ENCODE measurements at regions not wholly inside any gene's neighbourhood (a gene's known extent, or its start where the extent isn't known, plus 50 kb on each side); places are given as distances from the start of the nearest gene placed in this dataset.

DNA sequence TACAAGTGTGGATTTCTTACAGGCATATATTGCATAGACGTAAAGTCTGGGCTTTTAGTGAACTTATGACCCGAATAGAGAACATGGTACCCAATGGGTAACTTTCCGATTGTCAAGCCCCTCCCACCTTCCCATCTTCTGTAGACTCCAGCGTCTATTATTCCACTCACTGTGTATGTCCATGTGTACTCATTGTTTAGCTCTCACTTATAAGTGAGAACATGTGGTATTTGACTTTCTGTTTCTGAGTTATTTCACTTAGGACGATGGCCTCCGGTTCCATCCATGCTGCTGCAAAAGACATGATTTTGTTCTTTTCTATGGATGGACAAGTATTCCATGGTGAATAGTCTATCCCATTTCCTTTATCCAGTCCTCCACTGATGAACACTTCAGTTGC, 306.4 kb downstream of the CD83 start:
- Histone ChIP-seq H4K91ac (ENCODE audit: insufficient read length, low read depth, low read length) (no peak overlapping the region), H3K27me3 (ENCODE audit: insufficient read depth, low read length) (no peaks in the 10 kb centered on the region), H2AK5ac (ENCODE audit: insufficient read length, low read length) (no peak overlapping the region), H2BK120ac (ENCODE audit: low read depth, low read length, poor library complexity, severe bottlenecking) (no peak overlapping the region), H3K9ac (ENCODE audit: extremely low read depth, insufficient read length, low read length) (no peak overlapping the region), H3K4me2 (ENCODE audit: insufficient read depth, insufficient read length, low read length) (no peak overlapping the region), H3K56ac (ENCODE audit: insufficient read length, low read depth, low read length) (no peak overlapping the region), H4K20me1 (ENCODE audit: control insufficient read depth, insufficient read depth, insufficient read length) (no peaks in the 10 kb centered on the region), H3K23ac (ENCODE audit: insufficient read length, low read depth, low read length) (no peak overlapping the region), H3K14ac (ENCODE audit: insufficient read depth, low read length) (no peak overlapping the region), H3K4ac (ENCODE audit: low read depth, low read length) (no peak overlapping the region), H4K8ac (replicated peaks; ENCODE audit: insufficient read length, low read depth, low read length) (no peak overlapping the region), H2BK15ac (ENCODE audit: low read depth, low read length) (no peak overlapping the region), H2BK20ac (ENCODE audit: low read depth, low read length, poor library complexity, severe bottlenecking) (no peak overlapping the region), H3T11ph (ENCODE audit: low read length) (no peak overlapping the region), H3K79me2 (ENCODE audit: insufficient read depth, low read length) (no peaks in the 10 kb centered on the region), H2BK12ac (ENCODE audit: insufficient read length, low read depth, low read length) (no peak overlapping the region), H4K5ac (ENCODE audit: insufficient read length, low read depth, low read length) (no peak overlapping the region), H2AFZ (ENCODE audit: low read length) (no peak overlapping the region), H3K79me1 (ENCODE audit: insufficient read depth, low read depth, low read length, poor library complexity, severe bottlenecking) (no peaks in the 10 kb centered on the region), H2BK5ac (ENCODE audit: insufficient read length, low read length) (no peak overlapping the region), H3K9me3 (ENCODE audit: control insufficient read depth, low read depth, low read length) (no peaks in the 10 kb centered on the region), H3K23me2 (ENCODE audit: insufficient read length, low read depth, low read length, poor library complexity, severe bottlenecking) (no peaks in the 10 kb centered on the region), H3K18ac (ENCODE audit: insufficient read length, low read depth, low read length) (no peak overlapping the region), H3K27ac (ENCODE audit: insufficient read length, low read depth, low read length) (no peak overlapping the region), H3K4me1 (ENCODE audit: insufficient read depth, low read length) (no peaks in the 10 kb centered on the region)
- Mint-ChIP-seq H3K9me3 (no peaks in the 10 kb centered on the region), H3K36me3 (ENCODE audit: insufficient read depth in 1 of 3, low read depth in 3 of 3) (no peaks in the 10 kb centered on the region; a peak in 1 of 7 replicates), H3K4me3 (no peak overlapping the region), H3K27me3 (ENCODE audit: low read depth) (no peaks in the 10 kb centered on the region), H3K27ac (no peak overlapping the region), H3K4me1 (peaks cover 3 to 7% of the 10 kb centered on the region in 2 experiments)
- WGBS (ENCODE audit: extremely low coverage, insufficient read length, low lambda C conversion rate), result no CpG with 5 or more reads among the region's 6 CpGs
- TF ChIP-seq, protein P1, sequence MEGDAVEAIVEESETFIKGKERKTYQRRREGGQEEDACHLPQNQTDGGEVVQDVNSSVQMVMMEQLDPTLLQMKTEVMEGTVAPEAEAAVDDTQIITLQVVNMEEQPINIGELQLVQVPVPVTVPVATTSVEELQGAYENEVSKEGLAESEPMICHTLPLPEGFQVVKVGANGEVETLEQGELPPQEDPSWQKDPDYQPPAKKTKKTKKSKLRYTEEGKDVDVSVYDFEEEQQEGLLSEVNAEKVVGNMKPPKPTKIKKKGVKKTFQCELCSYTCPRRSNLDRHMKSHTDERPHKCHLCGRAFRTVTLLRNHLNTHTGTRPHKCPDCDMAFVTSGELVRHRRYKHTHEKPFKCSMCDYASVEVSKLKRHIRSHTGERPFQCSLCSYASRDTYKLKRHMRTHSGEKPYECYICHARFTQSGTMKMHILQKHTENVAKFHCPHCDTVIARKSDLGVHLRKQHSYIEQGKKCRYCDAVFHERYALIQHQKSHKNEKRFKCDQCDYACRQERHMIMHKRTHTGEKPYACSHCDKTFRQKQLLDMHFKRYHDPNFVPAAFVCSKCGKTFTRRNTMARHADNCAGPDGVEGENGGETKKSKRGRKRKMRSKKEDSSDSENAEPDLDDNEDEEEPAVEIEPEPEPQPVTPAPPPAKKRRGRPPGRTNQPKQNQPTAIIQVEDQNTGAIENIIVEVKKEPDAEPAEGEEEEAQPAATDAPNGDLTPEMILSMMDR (conservative IDR thresholded peaks at IDR 0.05), result no peak
- no peak for DNase-seq
